ENCODE measurements at regions not wholly inside any gene's neighbourhood (a gene's known extent, or its start where the extent isn't known, plus 50 kb on each side); places are given as distances from the start of the nearest gene placed in this dataset.

DNA sequence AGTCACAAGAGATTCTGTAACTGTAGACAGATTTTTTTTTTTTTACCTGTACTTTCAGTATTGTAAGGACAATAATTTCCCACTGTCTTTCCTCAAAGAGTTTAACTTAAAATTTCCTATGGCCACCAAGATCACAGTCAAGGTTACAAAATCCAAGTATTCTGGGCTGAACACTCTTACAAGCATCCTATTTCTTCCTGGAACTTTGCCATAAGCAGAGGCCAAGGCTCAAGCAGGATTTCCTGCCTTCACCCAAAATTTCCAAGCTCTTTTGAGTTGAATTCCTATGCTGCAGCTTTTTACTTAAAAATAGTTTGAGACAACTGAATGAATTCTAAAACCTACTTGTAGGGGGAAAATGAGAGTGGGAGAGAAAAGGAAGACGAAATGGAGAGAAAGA, 299.4 kb downstream of the ZNF516 start:
- DNase-seq, result no peak
- Histone ChIP-seq H3K27ac (no peak overlapping the region), H3K27me3 (ENCODE audit: insufficient read depth in 3 of 3, low read length in 2 of 3) (no peaks in the 10 kb centered on the region), H3K36me3 (ENCODE audit: insufficient read depth in 1 of 2, low read depth in 1 of 2) (no peaks in the 10 kb centered on the region), H3K4me3 (no peak overlapping the region), H3K4me1 (no peaks in the 10 kb centered on the region), H3K9me3 (peaks cover 13% of the 10 kb centered on the region)
- ATAC-seq, result no peak
- TF ChIP-seq, protein P1, sequence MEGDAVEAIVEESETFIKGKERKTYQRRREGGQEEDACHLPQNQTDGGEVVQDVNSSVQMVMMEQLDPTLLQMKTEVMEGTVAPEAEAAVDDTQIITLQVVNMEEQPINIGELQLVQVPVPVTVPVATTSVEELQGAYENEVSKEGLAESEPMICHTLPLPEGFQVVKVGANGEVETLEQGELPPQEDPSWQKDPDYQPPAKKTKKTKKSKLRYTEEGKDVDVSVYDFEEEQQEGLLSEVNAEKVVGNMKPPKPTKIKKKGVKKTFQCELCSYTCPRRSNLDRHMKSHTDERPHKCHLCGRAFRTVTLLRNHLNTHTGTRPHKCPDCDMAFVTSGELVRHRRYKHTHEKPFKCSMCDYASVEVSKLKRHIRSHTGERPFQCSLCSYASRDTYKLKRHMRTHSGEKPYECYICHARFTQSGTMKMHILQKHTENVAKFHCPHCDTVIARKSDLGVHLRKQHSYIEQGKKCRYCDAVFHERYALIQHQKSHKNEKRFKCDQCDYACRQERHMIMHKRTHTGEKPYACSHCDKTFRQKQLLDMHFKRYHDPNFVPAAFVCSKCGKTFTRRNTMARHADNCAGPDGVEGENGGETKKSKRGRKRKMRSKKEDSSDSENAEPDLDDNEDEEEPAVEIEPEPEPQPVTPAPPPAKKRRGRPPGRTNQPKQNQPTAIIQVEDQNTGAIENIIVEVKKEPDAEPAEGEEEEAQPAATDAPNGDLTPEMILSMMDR (IDR thresholded peaks at IDR 0.05), result no peak
- 23 to 29% (median 24%) methylated on average over 1 of the region's 1 CpG for WGBS, 3 donors
- intact Hi-C loops (cut with DNase I), result no loop called here

DNA sequence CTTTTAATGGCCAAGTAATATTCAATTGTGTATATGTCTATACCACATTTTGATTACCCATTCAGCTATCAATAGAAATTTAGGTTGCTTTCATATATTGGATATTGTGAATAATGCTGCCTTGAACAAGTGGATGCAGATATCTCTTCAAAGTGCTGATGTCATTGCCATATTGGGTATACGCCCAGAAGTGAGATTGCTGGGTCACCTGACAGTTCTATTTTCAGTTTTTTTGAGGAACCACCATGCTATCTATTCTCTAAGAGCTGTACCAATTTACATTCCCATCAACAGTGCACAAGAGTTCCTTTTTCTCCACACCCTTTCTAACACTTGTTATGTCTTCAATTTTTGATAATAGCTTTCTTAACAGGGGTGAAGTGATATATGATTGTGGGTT, 306.9 kb downstream of the ZNF516 start:
- no peaks in the 10 kb centered on the region for H3K36me3 ChIP-seq (ENCODE audit: insufficient read depth in 1 of 2, low read depth in 1 of 2)
- peaks cover 5% of the 10 kb centered on the region for H3K9me3 ChIP-seq
- DNase-seq (no peak), ATAC-seq (no peak)
- TF ChIP-seq, protein P1 (IDR thresholded peaks at IDR 0.05), result no peak
- no peak overlapping the region for H3K4me3 ChIP-seq
- no peak overlapping the region for H3K27ac ChIP-seq
- no peaks in the 10 kb centered on the region for H3K4me1 ChIP-seq
- 73 to 74% (median 73%) methylated on average over 1 of the region's 1 CpG for whole genome bisulfite sequencing, 3 donors
- intact Hi-C loops (cut with DNase I), result no loop called here
- H3K27me3 ChIP-seq (ENCODE audit: insufficient read depth in 3 of 3, low read length in 2 of 3), result no peaks in the 10 kb centered on the region

DNA sequence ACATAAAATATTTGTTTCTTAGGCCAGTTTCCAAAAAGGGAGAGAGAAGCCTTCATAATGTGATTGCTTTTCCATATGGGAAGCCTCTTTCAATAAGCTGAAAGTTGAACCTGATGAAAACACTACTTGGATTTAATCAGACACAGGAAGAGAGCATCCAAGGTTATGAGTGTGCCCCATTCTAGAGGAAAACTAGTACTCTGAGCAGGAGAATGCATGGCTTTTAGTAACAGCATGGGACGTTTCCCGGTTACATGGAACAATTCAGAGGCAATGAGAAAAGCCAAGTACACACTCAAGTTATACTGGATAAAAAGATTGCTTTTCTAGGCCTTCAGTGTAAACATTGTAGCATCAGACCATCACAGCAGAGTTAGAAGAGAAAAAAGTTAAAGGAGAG, 315.8 kb downstream of the ZNF516 start:
- H3K27ac ChIP-seq, result no peak overlapping the region
- no peaks in the 10 kb centered on the region for H3K36me3 ChIP-seq (ENCODE audit: insufficient read depth in 1 of 2, low read depth in 1 of 2)
- H3K27me3 ChIP-seq (ENCODE audit: insufficient read depth in 3 of 3, low read length in 2 of 3), result no peaks in the 10 kb centered on the region
- DNase-seq (no peak), ATAC-seq (no peak)
- no peaks in the 10 kb centered on the region for H3K4me1 ChIP-seq
- TF ChIP-seq, protein P1 (IDR thresholded peaks at IDR 0.05), result no peak
- 29 to 43% (median 40%) methylated on average over 2 of the region's 2 CpGs for WGBS, 3 donors
- no peak overlapping the region for H3K4me3 ChIP-seq
- intact Hi-C loops (cut with DNase I), result no loop called here
- H3K9me3 ChIP-seq, result no peaks in the 10 kb centered on the region

DNA sequence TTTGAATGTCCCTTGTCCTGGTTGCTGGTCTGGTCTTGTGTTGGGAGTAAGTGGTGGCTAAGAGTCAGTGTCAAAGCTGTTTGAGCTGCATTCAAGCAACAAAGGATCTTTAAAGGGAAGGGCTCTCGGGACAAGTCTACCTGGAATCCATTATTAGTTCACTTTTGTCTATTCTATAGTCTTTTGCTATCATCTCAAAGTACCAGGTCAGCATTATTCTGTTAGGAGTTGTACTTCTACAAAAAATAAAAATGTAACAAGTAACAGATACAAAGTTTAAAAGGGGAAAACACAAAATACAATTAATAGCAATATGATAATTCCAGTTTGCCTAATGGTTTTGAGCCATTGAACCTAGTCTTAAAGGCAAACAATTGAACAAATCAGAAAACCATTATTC, 317.9 kb downstream of the ZNF516 start:
- no peaks in the 10 kb centered on the region for H3K27me3 ChIP-seq (ENCODE audit: insufficient read depth in 3 of 3, low read length in 2 of 3)
- H3K27ac ChIP-seq, result no peak overlapping the region
- ATAC-seq (no peak), DNase-seq (no peak)
- H3K4me3 ChIP-seq, result no peak overlapping the region
- no peaks in the 10 kb centered on the region for H3K36me3 ChIP-seq (ENCODE audit: insufficient read depth in 1 of 2, low read depth in 1 of 2)
- H3K9me3 ChIP-seq, result no peaks in the 10 kb centered on the region
- WGBS, 3 donors, result 88 to 100% (median 98%) methylated on average over 1 of the region's 1 CpG
- no peaks in the 10 kb centered on the region for H3K4me1 ChIP-seq
- TF ChIP-seq, protein P1 (IDR thresholded peaks at IDR 0.05), result no peak
- intact Hi-C loops (cut with DNase I), result no loop called here

DNA sequence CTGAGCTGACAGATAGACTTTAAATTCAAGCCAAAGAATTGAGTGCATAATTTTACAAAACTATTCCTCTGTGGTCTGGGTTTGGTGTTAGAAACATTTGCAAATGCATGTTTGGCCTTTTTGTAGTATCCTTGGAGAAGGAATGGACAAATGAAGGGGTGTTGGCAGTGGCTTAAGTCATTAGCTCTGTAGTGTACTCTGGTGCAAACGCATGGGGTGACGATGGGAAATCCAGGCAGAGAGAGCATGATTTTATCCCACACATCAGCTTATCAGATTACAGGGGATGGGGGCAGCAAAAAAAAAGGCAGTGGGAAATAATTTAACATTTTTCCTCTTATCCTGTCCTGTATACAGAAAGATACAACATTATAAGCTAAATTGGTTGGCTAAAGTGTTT, 320.6 kb downstream of the ZNF516 start:
- Histone ChIP-seq H3K27ac (no peak overlapping the region), H3K4me1 (no peaks in the 10 kb centered on the region), H3K4me3 (no peak overlapping the region), H3K36me3 (ENCODE audit: insufficient read depth in 1 of 2, low read depth in 1 of 2) (no peaks in the 10 kb centered on the region), H3K9me3 (no peaks in the 10 kb centered on the region), H3K27me3 (ENCODE audit: insufficient read depth in 3 of 3, low read length in 2 of 3) (no peaks in the 10 kb centered on the region)
- TF ChIP-seq, protein P1 (IDR thresholded peaks at IDR 0.05), result no peak
- intact Hi-C loops (cut with DNase I), result no loop called here
- ATAC-seq (no peak), DNase-seq (no peak)
- WGBS, 3 donors, result 74 to 86% (median 77%) methylated on average over 2 of the region's 2 CpGs

Measured in psoas muscle (tissue), 7 donors.